IPS-15b (cell line): ENCODE measurements at regions not wholly inside any gene's neighbourhood (a gene's known extent, or its start where the extent isn't known, plus 50 kb on each side); places are given as distances from the start of the nearest gene placed in this dataset.

Source experiments
- H3K27me3 ChIP-seq: one replicate; pipeline ENCODE4 v1.6.1; 2013; ENCODE audit warnings: low read length; ENCODE audit not compliant: control insufficient read depth, insufficient read depth
- H3K36me3 ChIP-seq: one replicate; pipeline ENCODE4 v1.6.1; 2013; ENCODE audit warnings: low read length; ENCODE audit not compliant: control insufficient read depth, insufficient read depth
- H3K4me1 ChIP-seq: one replicate; pipeline ENCODE4 v1.6.1; 2013; ENCODE audit warnings: mild to moderate bottlenecking, low read length; ENCODE audit not compliant: control insufficient read depth, insufficient read depth
- H3K4me3 ChIP-seq: one replicate; pipeline ENCODE4 v1.5.1; 2013; ENCODE audit warnings: low read depth, low read length
- H3K9ac ChIP-seq: one replicate; pipeline ENCODE4 v1.6.1; 2013; ENCODE audit warnings: low read depth, mild to moderate bottlenecking, low read length
- H3K9me3 ChIP-seq: one replicate; pipeline ENCODE4 v1.6.1; 2013; ENCODE audit warnings: mild to moderate bottlenecking, low read length; ENCODE audit not compliant: control insufficient read depth, insufficient read depth

DNA sequence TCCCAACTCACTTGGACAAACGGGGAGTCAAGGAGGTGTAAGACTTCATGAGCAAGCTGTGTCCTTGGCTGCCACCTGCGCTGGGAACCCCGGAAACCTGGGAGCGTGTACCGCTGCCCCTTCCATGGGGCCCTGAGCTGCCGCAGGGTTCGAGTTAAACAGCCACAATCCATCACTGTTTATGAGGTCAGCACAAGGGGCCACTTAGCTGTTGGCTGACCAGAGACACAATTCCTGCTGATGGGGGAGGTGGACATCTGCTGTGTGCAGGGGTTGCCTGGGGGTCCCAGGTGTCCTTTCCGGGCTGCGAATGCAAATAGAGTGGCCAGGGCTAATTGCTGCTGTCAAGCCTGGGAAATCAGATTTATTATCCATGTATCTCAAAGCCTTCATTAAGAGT lies 549.3 kb downstream of the BRD1 start:
- H3K36me3 ChIP-seq, result no peaks in the 10 kb centered on the region
- H3K4me3 ChIP-seq, result no peak overlapping the region
- H3K4me1 ChIP-seq, result no peaks in the 10 kb centered on the region
- no peak overlapping the region for H3K9ac ChIP-seq
- peaks cover 2% of the 10 kb centered on the region for H3K27me3 ChIP-seq
- H3K9me3 ChIP-seq, result no peaks in the 10 kb centered on the region

- Histone ChIP-seq H3K9ac (no peak overlapping the region), H3K27me3 (peaks cover 8% of the 10 kb centered on the region), H3K36me3 (no peaks in the 10 kb centered on the region), H3K4me3 (no peak overlapping the region), H3K9me3 (no peaks in the 10 kb centered on the region), H3K4me1 (no peaks in the 10 kb centered on the region)
Observed at GRCh38 chr22:49276567-49276966, 551.1 kb downstream of the BRD1 start.

GRCh38 chr22:49274754-49275380 lies 552.8 kb downstream of the BRD1 start:
- Histone ChIP-seq H3K36me3 (no peaks in the 10 kb centered on the region), H3K27me3 (peaks cover 20% of the 10 kb centered on the region)

GRCh38 chr22:49272546-49273125 lies 555.0 kb downstream of the BRD1 start:
- no peaks in the 10 kb centered on the region for H3K36me3 ChIP-seq
- peaks cover 20% of the 10 kb centered on the region for H3K27me3 ChIP-seq

More at GRCh38 chr22:49274754-49275380, 552.8 kb downstream of the BRD1 start:
- peaks cover 3% of the 10 kb centered on the region for H3K4me1 ChIP-seq
- no peak overlapping the region for H3K9ac ChIP-seq
- H3K9me3 ChIP-seq, result no peaks in the 10 kb centered on the region
- no peak overlapping the region for H3K4me3 ChIP-seq

DNA sequence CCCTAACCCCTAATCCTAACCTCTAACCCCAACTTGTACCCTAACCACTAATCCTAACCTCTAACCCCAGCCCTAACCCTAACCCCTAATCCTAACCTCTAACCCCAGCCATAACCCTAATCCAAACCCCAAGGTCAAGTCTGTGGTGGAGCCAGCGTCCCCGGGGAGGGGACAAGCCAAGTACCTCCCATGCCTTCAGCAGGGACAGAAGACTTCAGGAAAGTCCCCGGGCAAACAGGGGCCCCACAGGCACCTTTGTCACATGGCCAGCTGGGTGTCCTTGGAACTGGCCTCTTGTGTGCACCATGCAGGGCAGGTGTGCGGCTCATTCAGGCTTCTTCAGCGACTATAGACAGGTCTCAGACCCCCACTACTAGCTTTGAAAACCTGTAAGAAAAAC lies 555.8 kb downstream of the BRD1 start:
- Histone ChIP-seq H3K4me3 (no peak overlapping the region), H3K36me3 (no peaks in the 10 kb centered on the region), H3K9me3 (no peaks in the 10 kb centered on the region), H3K27me3 (peaks cover 20% of the 10 kb centered on the region), H3K9ac (no peak overlapping the region), H3K4me1 (peaks cover 10% of the 10 kb centered on the region)

More at GRCh38 chr22:49272546-49273125, 555.0 kb downstream of the BRD1 start:
- Histone ChIP-seq H3K9me3 (no peaks in the 10 kb centered on the region), H3K4me3 (no peak overlapping the region), H3K9ac (no peak overlapping the region), H3K4me1 (peaks cover 10% of the 10 kb centered on the region)

DNA sequence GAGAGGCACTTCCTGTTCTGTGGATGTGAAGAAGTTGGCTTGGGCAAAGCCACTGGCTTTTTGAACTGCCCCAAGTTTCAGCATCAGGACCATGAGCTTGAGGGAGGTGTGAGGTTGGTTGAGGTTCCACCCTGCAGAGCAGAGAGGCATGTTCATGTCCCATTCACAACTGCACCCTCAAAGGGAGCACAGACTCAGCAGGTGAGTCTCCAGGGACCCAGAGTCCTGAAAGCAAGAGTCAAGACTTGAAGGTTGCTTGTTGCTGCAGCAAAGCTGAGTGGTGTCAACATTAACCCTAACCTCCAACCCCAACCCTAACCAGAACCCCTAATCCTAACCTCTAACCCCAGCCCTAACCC lies 556.3 kb downstream of the BRD1 start:
- H3K36me3 ChIP-seq, result no peaks in the 10 kb centered on the region
- peaks cover 20% of the 10 kb centered on the region for H3K27me3 ChIP-seq
- no peak overlapping the region for H3K9ac ChIP-seq
- no peaks in the 10 kb centered on the region for H3K9me3 ChIP-seq
- peaks cover 13% of the 10 kb centered on the region for H3K4me1 ChIP-seq
- H3K4me3 ChIP-seq, result no peak overlapping the region

- Histone ChIP-seq H3K36me3 (no peaks in the 10 kb centered on the region), H3K27me3 (peaks cover 20% of the 10 kb centered on the region), H3K9ac (no peak overlapping the region), H3K4me1 (peaks cover 13% of the 10 kb centered on the region), H3K9me3 (no peaks in the 10 kb centered on the region), H3K4me3 (no peak overlapping the region)
Observed at GRCh38 chr22:49270595-49271368, 556.9 kb downstream of the BRD1 start.

- H3K9ac ChIP-seq, result no peak overlapping the region
- H3K4me3 ChIP-seq, result peak overlapping the region; percentile 35
- H3K9me3 ChIP-seq, result no peaks in the 10 kb centered on the region
- H3K27me3 ChIP-seq, result peaks cover 20% of the 10 kb centered on the region
- H3K36me3 ChIP-seq, result no peaks in the 10 kb centered on the region
- peaks cover 13% of the 10 kb centered on the region for H3K4me1 ChIP-seq
Observed at GRCh38 chr22:49269928-49270327, 557.7 kb downstream of the BRD1 start.

DNA sequence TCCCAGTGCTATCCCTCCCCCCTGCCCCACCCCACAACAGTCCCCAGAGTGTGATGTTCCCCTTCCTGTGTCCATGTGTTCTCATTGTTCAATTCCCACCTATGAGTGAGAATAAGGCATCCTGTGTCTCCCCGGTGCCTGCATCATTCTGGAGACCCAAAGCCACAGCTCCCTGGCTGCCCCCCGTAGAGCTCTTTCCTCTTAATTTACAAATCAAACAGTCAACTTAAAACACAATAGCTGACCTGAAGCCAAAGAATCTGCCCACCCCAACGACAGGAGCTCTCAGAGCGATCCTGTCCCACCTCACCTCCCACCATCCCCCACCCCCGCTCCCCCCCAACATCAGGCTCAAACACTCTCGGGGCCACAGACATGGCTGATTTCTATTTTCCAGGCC lies 558.3 kb downstream of the BRD1 start:
- Histone ChIP-seq H3K36me3 (no peaks in the 10 kb centered on the region), H3K4me3 (peak overlapping the region; percentile 35), H3K27me3 (peaks cover 18% of the 10 kb centered on the region), H3K9ac (no peak overlapping the region), H3K9me3 (no peaks in the 10 kb centered on the region), H3K4me1 (peaks cover 13% of the 10 kb centered on the region)

DNA sequence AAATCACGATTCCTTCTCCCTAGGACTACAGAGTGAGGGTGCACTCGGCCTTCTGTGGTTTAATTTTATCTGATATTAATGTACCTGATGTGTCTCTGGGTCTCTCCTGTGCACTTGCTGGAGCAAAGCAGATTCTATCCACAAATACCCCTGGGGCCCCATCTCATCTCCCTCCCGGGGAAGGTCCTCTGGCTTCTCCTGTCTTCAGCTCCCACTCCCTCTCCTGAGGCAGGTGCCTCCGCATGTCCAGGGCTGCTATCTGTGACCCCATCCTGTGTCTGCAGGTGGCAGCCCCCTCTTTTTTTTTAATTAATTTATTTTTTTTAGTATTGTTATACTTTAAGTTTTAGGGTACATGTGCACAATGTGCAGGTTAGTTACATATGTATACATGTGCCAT lies 558.7 kb downstream of the BRD1 start:
- peaks cover 18% of the 10 kb centered on the region for H3K27me3 ChIP-seq
- no peaks in the 10 kb centered on the region for H3K9me3 ChIP-seq
- H3K9ac ChIP-seq, result no peak overlapping the region
- peaks cover 13% of the 10 kb centered on the region for H3K4me1 ChIP-seq
- no peak overlapping the region for H3K4me3 ChIP-seq
- H3K36me3 ChIP-seq, result no peaks in the 10 kb centered on the region

DNA sequence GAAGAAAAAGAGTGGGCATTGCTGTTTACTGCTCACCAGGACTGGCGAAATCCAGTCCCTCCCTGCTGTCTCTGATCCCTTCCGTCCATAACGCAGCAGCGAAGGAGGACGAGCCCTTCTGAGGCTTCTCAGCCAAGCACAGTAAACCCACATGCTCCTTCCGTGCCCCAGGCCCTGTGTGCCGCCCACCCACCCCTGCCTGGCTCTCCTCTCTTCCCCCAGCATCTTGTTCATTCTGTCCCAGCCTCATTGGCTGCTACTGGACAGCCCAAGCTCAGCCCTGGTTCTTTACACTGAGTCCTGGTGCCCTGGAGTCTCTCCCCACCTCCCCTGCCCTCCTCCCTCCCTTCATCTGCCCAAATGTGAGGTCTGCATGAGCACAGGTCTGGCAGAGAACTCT lies 559.7 kb downstream of the BRD1 start:
- Histone ChIP-seq H3K36me3 (no peaks in the 10 kb centered on the region), H3K27me3 (peaks cover 18% of the 10 kb centered on the region), H3K4me1 (peaks cover 13% of the 10 kb centered on the region), H3K9ac (no peak overlapping the region), H3K4me3 (no peak overlapping the region), H3K9me3 (no peaks in the 10 kb centered on the region)
